VCaP (cell line): ENCODE measurements at regions not wholly inside any gene's neighbourhood (a gene's known extent, or its start where the extent isn't known, plus 50 kb on each side); places are given as distances from the start of the nearest gene placed in this dataset.

ENCODE experiments used
- H3K27ac ChIP-seq: fragments of 450-650 bp; 2 replicates; pipeline ENCODE4 v1.5.1; 2017
- CTCF ChIP-seq: fragments of 450-650 bp; conservative IDR thresholded peaks from 2 replicates; pipeline ENCODE4 v1.5.1; 2017; ENCODE audit warnings: mild to moderate bottlenecking, moderate library complexity

GRCh38 chrX:68928401-68928800, 99.6 kb downstream of the EFNB1 start:
- no peak for TF ChIP-seq CTCF
- no peak overlapping the region for H3K27ac ChIP-seq

GRCh38 chrX:68927178-68927577, 98.4 kb downstream of the EFNB1 start:
- H3K27ac ChIP-seq: no peak overlapping the region
- TF ChIP-seq CTCF: no peak

GRCh38 chrX:68923147-68923546, 94.3 kb downstream of the EFNB1 start:
- no peak overlapping the region for H3K27ac ChIP-seq
- no peak for TF ChIP-seq CTCF

- H3K27ac ChIP-seq: no peak overlapping the region
- TF ChIP-seq CTCF: no peak
Observed at GRCh38 chrX:68922013-68922412, 93.2 kb downstream of the EFNB1 start.

GRCh38 chrX:68920561-68920960, 91.7 kb downstream of the EFNB1 start:
- no peak overlapping the region for H3K27ac ChIP-seq

GRCh38 chrX:68919707-68920106, 90.9 kb downstream of the EFNB1 start:
- no peak overlapping the region for H3K27ac ChIP-seq
- no peak for TF ChIP-seq CTCF

More at GRCh38 chrX:68920561-68920960, 91.7 kb downstream of the EFNB1 start:
- TF ChIP-seq CTCF: no peak

- no peak overlapping the region for H3K27ac ChIP-seq
- no peak for TF ChIP-seq CTCF
Observed at GRCh38 chrX:68918202-68918601, 89.4 kb downstream of the EFNB1 start.

- no peak for TF ChIP-seq CTCF
- H3K27ac ChIP-seq: no peak overlapping the region
Observed at GRCh38 chrX:68917799-68918198, 89.0 kb downstream of the EFNB1 start.
